DMS114 treated with DMSO at 0.1 percent for 48 hours (cell line): ENCODE measurements at regions not wholly inside any gene's neighbourhood (a gene's known extent, or its start where the extent isn't known, plus 50 kb on each side); places are given as distances from the start of the nearest gene placed in this dataset.
"Not testable (repeated sequence)": the region's sequence is repeated elsewhere in the genome, so short reads cannot be mapped to it uniquely, and the experiment has no call there.

Source experiments
- DNase-seq: peaks from one replicate; lab custom pipeline; 2025; ENCODE audit not compliant: unreplicated experiment; lab: John Stamatoyannopoulos, UW

DNA sequence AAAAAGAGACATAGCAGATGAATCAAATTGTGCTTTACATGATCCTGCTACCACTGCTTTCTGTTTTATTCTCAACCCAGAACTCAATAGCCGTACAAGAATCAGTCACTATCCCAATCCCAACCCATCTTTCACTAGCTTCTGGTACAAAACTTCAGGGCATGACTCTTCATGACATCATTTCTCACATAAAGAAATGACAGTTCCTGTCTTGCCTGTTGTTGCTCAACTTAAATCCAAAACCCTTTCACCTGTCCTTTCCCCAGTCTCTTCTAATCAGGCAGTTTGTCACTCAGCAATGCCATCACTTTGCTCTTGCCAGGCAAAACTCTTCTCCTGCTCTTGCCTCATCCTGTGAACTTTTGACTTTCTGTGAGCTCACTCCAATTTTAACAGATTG is 962.8 kb downstream of the GALC start:
- DNase-seq: no peak

GRCh38 chr14:87020106-87020505 is 972.9 kb downstream of the GALC start:
- not testable (repeated sequence) for DNase-seq

GRCh38 chr14:87018294-87018693 is 974.7 kb downstream of the GALC start:
- DNase-seq: no peak

DNA sequence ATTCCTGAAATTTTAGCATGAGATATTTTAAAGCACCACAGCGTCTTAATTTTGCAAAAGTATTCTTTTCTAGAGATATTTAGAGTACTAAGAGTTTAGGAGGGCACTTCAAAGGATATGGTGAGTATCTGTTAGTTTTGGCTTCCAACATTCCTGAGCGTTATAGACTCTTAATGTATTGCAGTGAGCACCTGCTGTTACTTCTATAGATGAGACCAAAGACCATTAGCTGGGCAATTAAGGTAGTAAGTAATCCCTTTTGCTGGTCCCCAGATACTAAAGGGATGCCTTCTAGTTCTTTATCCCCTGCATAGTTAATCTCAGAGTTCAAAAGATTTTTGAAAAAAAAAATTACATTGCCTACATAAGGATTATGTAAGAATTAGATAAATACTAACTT is 975.6 kb downstream of the GALC start:
- DNase-seq: no peak

DNA sequence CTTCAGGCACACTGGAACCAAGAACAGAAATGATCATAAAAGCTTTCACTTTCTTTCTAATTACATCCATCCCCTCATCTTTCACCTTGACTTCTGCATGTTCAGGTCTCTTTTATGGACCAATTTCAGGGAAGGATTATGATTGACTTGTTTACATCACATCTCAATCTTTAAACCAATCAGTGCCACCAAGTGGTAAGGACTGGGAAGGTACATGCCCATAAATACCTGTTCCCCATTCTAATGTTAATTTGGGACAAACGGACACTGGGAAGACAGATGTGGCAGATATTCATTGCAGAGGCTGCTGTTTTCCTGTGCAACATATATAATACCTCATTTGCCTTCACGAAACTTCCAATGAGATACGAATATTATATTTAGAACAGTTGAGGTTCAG is 978.1 kb downstream of the GALC start:
- no peak for DNase-seq

GRCh38 chr14:87013583-87013982 is 979.4 kb downstream of the GALC start:
- no peak for DNase-seq

DNA sequence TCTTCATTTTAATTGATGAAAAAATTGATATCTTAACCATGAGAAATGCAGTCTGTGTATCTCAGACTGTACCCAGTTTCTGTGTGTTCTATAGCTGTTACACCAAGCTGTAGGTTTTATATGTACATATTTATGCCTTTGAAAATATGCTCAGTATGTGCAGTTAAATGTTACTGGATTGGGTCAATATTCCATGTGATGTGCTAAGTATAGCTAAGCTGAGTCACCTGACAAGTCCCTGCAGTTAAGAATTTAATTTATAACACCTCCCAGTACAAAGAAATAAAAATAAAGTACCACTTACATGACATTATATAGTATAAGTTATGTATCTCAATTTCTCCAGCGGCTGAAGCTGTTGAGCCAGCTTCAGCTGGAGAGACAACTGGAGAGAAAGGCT is 984.0 kb downstream of the GALC start:
- no peak for DNase-seq

DNA sequence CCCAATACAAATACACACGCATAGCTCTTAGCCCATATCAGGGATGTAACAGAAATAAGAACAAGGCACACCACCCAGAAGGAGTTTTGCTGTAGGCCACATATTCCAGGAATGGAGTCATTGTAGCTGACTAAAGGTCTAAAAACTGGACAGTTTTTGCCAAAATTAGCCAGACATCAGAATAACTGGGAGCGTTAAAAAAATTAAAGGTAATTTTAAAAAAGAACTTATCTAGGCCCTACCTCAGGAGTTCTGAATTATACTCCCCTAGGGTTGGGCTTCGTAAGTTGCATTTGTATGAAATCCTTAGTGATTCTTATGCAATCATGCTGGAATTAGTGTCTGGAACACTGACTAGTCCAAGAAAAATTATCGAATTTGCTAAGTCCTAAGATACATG is 987.7 kb downstream of the GALC start:
- DNase-seq: no peak

DNA sequence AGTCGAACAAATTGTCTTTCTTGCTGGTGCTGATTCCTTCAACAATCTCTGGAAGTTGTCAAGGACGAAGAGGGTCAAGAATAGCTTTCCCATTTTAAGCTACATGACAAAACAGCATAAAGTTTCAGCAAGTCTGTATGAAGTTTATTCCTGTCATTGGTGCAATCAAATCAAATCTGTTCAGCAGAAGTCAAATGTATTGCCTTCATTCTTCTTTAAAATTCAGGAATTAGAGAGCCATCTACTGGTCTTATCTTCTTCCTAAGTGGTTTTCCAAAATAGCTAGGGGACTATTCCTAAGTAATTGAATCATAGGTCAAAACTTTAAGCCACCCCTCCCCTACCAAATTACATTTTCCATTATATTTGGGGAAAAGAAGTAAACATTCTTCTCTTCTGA is 990.2 kb downstream of the GALC start:
- no peak for DNase-seq

- DNase-seq: no peak
These were observed 991.6 kb downstream of the GALC start for GRCh38 chr14:87001333-87001732.

DNA sequence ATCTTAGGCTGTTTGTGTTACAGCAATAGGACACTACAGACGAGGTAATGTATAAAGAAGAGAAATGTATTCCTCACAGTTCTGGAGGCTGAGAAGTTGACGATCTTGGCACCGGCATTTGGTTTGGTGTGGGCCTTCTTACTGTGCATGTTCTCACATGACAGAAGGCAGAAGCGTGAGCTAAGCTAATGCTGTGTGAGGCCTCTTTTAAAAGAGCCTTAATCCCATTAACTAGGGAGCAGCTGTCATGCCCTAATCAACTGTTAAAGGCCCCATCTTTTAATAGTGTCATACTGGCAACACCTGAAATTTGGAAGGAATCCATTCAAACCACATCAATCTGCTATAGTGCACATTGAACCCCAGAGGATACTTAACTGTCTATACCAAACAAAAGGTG is 992.9 kb downstream of the GALC start:
- DNase-seq: no peak

DNA sequence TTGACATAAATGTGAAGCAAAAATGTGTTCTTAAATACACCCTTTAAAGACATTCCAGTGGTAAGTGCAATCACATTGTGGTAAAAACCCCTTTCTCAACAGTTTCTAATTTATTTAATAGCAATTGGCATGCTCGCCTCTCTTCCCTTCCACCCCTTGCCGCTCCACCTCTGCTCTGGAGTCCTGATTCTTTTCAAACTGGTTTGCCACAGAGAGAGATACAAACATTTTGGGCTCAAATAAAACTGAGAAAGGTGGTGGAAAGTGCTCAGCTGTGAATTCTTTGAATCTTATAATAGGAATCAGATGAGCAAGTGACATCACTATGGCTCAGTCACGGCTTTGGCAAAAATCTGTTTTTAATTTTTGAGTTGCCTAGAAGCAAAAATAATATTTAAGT is 993.9 kb downstream of the GALC start:
- DNase-seq: no peak

DNA sequence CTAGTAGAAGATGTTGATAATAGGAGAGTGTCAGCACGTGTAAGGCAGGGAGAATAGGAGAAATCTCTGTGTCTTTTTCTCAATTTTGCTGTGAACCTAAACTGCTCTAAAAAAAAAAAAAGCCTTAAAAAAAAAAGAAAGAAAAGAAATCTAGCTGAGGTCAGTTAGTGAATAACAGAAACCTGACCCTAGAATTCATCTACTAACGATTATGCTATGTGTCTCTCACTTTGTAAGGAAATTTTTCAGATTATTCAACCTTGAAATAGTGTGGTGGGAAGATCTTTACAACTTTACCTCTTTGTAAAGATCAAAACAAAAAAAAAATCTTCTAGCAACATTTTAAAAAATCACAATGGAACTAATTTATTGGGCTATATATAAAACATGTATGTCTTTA is 995.7 kb downstream of the GALC start:
- no peak for DNase-seq

DNA sequence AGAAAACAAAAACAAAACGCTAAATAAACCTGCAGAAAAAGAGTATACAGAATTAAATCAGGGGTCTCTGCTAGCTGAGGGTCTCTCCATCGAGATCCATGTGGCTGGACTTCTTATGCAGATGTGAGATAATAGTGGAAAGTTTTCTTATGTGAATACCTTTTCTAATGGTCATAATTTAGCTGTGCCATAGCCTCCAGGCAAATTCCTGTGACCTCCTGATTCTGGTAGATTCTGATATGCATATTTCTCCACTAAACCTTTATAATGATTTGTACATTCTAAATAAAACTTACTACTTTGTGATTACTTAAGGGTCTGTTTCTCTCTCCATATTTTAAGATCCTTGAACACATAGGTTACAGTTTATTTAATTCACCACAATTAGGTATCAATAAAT is 1002.6 kb downstream of the GALC start:
- no peak for DNase-seq

- no peak for DNase-seq
These were observed 1003.7 kb downstream of the GALC start for GRCh38 chr14:86989285-86989684.

DNA sequence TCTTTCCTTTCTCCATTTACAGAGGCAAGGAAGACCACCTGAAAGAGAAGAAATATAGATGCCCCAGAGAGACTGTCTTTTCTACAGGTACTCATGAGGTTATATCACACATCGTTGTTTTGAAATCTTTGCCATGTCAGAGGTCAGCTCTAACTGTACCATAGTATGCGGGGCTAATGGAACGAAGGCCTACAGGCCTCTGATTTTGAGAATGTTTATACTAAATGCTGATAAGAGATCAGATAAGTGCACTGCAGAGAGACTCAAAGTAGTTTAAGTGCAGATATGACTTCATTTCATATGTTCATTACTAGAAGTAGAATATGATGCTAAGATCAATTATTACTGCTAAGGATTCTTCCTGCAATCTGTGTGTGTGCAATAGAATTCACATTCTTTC is 1005.0 kb downstream of the GALC start:
- DNase-seq: no peak

GRCh38 chr14:86973177-86973576 is 1019.8 kb downstream of the GALC start:
- DNase-seq: no peak

- DNase-seq: no peak
These were observed 1021.7 kb downstream of the GALC start for GRCh38 chr14:86971292-86971691.

DNA sequence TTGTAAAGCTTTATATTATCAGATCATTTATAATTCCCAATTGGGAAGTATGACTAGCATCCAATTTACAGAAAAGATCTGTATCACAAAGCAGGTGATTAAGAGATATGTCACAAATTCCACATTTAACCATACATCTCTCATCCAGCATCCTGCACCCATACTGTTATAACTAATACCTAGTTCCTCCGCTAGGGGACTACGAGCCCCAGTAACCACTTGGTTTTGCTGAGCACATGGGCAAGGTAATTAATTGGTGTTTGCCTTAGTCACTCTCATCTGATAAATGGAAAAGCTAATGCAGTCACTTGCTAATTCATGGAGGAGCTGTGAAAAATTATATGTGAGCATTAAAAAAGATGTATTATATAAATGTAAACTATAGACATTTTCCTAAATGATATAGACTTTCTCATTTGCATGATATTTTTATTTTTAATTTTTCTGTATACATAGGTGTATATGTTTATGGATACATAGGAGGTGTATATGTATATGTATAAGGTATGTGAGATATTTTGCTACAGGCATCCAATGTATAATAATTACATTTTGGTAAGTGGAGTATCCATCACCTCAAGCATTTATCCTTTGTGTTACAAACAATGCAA is 1031.8 kb downstream of the GALC start:
- no peak for DNase-seq

GRCh38 chr14:86955771-86956354 is 1037.1 kb downstream of the GALC start:
- no peak for DNase-seq

DNA sequence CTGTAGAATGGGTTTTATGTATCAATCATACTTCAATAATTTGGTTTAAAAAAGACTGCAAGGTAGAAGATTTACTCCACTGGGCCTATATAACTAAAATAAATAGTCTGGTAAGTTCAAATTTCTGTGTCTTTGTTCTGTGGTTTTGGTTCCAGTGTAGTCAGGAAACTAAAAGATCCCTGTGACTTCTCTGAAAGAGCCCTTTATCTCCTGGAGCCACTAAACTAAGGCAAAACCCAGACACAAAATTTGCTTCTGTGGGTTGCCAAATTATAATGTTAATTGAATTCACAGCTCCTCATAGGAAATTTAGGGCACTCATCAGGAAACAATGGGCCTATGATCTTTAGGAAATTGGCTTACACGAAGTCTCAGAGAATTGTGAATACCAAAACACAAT is 1038.4 kb downstream of the GALC start:
- no peak for DNase-seq

GRCh38 chr14:86946446-86946845 is 1046.5 kb downstream of the GALC start:
- no peak for DNase-seq

GRCh38 chr14:86944434-86944833 is 1048.5 kb downstream of the GALC start:
- DNase-seq: no peak
